ENCODE measurements at regions not wholly inside any gene's neighbourhood (a gene's known extent, or its start where the extent isn't known, plus 50 kb on each side); places are given as distances from the start of the nearest gene placed in this dataset.

DNA sequence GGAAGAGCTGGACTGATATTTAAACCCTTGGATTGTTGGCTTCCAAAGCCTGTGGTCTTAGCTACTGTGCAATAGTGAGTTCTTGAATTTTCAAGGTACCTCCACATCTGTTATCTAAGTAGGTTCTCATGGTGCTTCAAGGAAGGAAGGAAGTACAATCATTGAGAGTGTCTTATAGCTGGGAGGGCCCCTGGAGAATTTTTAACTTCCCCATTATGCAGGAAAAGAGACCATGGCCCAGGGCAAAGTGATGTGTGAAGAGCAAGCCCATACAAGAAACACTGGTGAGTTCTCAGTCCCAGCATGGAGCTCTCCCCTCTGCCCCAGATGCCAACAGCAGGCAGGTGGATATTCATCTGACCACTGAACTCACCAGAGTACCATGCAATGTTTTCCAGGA, 169.0 kb upstream of the IRX6 start:
- DNase-seq (ENCODE audit: low read depth) = no peak

- DNase-seq (ENCODE audit: low read depth) = no peak
Observed at GRCh38 chr16:55155815-55156214, 168.2 kb upstream of the IRX6 start.

DNA sequence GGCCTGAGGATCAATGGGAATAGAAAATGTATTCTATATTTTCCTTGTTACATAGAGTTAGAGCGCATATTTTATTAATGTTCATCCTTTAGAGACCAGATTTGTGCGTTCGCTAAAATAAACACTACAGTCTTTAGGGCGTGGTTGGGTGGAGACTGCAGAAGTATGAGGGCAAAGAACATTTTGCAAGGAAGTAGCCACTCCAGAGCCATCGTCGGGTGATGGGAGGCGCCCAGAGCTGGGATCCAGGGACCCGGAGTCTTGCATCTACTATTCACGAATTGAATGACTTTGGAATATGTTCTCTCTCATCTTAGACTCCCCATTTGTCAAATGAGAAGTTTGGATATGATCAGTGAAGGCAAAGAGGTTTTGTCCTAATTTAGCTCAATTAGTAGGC, 154.2 kb upstream of the IRX6 start:
- no peak for DNase-seq (ENCODE audit: low read depth)

DNA sequence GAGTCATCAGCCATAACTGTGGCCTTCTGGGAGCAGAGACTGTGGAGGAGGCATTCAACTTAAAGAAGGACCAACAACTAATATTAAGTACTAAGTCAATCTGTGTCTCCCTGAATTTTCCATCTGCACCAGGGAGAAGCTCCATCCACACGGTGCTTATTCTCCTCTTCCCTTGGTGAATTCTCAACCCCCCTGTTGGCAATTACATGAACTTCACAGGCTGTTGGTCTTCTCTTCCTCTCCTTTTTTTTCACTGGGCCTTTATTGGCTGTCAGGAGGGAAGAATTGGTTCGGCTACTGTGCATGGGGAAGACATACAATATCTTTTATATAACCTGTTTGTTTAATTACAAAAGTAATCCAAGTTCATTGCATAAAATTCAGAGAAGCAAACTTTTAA, 152.8 kb upstream of the IRX6 start:
- DNase-seq (ENCODE audit: low read depth) = no peak

- no peak for DNase-seq (ENCODE audit: low read depth)
Observed at GRCh38 chr16:55175389-55175788, 148.6 kb upstream of the IRX6 start.

DNA sequence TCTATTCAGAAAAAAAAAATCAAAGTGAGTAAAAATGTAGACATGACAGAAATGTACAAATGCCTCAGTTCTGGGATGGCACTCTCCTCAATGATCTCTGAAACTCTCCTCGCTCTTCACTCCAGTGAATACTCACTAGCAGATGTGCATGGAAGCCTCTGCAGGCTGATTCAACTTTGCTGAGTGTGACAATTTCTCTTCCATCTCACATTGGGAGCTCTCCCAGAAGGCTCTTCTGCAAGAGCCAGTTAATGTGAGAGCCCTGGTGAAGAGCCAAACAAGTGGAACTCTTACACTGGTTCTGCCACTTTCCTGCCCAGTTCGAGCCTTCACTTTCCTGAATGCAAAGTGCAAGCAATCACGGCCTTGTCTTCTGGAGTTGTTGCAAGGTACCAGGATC, 147.1 kb upstream of the IRX6 start:
- DNase-seq (ENCODE audit: low read depth) = no peak

GRCh38 chr16:55179411-55179810, 144.6 kb upstream of the IRX6 start:
- DNase-seq (ENCODE audit: low read depth) = no peak

DNA sequence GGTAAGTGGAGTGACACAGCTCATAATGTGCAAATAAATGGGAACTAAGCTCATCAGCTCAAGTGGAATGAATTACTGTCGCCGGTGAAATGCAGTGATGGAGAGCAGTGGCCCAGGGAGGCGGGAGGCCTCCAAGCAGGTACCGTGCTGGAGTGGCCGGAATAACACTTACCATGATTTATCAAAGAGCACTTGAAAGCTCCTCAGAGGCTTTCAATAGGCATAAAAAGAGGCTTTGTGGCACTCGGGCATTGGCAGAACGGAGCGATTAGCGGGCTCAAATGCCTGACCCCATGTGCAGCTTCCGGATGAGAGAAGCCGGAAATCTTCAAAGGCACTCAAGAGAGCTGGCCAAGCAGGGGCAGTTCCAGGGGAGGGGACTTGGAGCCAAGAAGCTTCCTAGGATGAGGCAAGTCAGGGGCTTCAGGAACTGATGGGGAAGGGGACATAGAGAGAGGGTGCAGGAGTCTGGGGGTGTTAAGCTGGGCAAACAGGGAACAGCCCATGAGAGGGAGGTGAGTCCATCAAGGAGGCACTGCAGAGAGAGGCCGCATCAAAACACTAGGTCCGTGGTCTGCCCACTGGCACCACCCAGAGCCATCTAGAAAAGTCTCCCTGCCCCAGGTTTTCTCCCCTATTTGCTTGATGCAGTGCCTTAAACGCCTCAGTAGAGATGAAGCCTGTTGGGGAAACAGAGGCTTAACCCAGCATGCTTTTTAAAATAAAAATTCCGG, 144.0 kb upstream of the IRX6 start:
- DNase-seq (ENCODE audit: low read depth) = no peak

DNA sequence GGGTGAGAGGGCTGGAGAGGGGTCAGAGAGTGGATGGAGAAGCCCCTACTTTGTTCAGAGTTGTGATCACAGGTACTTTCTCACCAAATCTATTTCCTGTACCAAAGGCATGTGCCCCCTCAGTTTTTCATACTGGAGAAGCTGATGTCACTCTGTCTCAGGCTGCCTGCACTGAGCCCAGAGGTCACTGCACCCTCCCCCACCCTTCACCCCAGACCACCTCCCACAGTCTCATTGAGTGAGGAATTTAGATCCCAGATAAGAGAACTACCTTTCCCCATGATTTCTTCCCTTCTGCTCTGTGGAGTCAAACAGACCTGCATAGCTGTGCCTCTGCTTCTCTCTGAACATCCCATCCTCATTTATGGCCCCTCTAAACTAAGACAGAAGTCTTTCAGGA, 140.0 kb upstream of the IRX6 start:
- DNase-seq (ENCODE audit: low read depth) = no peak

DNA sequence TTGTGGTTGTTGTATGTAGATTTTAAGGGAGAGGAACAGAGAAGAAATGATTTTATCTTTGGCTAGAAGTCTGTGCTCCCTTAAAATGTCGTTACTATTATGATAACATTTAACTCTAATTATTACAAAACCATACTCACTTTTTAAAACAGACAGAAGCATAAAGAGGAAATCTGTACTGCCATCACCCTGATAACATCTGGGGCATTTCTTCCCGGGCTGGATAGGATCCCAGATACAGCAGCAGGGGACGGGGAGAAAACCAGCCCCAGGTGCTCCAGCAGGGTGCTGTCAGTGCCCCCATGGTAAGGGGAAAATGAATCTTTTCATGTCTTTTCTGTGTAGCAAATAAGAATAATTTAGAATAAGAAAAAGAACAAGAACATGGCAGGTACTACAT, 139.4 kb upstream of the IRX6 start:
- DNase-seq (ENCODE audit: low read depth) = no peak

DNA sequence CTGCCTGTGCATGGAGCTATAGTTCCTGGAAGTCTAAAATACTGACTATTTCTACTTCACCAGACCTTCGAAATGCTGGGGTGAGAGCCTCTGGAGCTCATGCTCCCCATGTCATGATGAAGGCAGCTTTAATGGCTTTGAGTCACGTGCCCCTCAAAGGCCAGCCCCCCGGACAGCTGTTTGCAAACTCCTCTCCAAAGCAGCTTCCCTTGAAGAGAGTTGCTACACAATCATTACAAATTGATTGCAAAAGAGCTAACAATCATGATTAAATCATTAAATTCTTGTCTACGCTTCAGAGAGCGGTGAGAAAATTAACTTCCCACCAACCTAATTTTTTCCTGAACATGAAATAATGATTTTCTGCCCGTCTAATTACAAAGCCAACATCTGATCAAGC, 134.8 kb upstream of the IRX6 start:
- DNase-seq (ENCODE audit: low read depth) = no peak

DNA sequence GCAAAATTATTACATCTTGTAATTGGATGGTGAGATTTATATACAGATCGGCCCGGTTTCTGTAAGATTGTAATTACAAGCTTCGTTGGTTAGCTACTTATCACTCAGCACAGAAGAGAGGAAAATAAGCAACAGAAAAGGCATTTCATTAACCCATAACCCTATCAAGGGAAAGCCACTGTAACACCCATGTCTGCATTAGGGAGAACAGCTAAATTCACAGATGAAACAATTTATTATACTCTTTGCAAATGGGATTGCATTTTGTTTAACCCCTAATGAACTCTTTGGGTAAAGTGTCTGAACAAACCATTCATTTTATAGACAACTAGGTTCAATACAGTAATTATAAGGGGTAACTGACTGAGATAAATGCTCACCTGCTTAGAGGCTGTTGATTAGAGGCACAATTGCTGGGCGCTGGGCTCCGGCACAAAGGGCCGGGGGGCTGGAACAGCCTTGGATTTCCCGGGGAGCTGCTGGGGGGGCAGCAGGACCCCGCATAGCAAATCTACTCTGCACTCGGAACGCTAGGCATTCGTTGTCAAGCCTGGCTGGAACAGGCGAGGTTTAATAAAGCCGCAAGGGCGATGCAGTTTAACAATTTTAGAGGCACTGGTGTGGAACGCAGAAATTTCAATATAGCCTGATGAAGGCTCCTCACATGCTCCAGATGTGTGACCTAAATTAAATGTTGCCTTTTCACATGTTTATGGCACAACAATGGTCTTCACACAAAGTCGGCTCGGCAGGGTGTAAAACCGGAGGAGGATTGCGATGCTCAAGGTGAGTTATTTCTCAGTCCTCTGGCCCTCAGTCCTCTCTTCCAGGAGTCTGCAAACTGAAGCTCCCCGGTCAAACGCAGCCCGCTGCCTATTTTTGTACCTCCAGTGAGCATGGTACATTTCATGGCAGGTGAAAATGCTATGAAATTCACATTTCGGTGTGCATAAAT, 134.0 kb upstream of the IRX6 start:
- DNase-seq (ENCODE audit: low read depth) = no peak

- no peak for DNase-seq (ENCODE audit: low read depth)
Observed at GRCh38 chr16:55192734-55193133, 131.3 kb upstream of the IRX6 start.

- no peak for DNase-seq (ENCODE audit: low read depth)
Observed at GRCh38 chr16:55203570-55203969, 120.4 kb upstream of the IRX6 start.

GRCh38 chr16:55204069-55204468, 119.9 kb upstream of the IRX6 start:
- DNase-seq (ENCODE audit: low read depth) = no peak

GRCh38 chr16:55204923-55205322, 119.1 kb upstream of the IRX6 start:
- DNase-seq (ENCODE audit: low read depth) = no peak

DNA sequence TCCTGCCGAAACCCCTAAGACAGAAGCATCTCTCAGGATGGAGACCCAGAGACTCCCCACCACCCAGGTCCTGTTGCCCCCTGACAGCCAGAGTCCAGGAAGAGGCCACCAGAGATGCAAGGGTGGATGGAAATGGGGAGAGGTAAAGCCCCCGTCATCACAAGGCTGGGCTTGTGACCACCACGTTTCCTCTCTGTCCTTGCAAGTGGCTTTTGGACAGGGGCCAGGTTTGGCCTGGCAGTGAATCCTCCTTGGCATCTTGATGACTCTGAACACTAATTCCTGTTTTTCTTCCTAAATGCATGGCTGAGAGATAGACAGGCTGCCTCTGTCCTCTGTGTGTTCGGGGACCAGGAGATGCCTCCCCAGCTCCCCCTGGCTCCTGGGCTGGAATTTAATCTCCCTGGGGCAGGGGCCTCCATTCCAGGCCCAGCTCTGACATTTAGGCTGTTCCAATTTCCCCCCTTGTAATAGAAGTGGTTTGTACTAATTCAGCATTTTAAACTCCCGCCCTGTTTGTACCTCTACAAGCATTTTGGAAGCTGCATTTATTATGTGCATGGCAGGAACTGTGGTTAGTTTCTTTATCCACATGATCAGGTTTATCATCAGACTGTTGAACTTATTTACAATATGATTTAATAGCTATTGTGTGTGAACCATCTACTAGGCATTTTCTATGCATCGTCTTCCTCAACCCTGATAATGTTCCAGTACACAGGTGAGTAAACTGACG, 116.1 kb upstream of the IRX6 start:
- DNase-seq (ENCODE audit: low read depth) = no peak

DNA sequence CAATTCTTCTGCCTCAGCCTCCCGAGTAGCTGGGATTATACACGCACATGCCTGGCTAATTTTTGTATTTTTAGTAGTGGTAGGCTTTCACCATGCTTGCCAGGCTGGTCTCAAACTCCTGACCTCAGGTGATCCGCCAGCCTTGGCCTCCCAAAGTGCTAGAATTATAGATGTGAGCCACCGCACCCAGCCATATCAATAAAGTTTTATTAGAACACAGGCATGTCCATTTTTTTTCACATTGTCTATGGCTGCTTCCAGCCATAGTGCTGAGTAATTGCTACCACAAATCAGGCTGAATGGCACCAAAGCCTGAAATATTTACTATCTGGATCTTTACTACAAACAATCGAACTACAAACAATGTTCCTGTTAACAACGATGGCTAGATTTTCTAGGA, 114.4 kb upstream of the IRX6 start:
- DNase-seq (ENCODE audit: low read depth) = no peak

DNA sequence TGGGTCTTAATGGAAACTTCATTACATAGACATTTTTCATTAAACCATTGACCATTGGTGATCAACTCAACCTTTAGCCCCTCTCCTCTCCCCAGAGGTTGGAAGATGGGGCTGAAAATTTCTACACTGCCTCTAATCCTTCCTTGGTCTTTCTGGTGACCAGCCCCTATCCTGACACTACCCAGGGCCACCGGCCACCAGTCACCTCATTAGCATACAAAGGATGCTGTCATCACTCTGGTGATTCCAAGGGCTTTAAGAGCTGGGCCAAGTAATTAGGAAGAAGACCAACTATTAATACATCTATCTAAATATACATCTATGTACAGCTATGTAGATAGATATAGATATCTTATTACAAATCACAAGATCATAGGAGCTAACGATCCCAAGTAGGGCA, 111.2 kb upstream of the IRX6 start:
- DNase-seq (ENCODE audit: low read depth) = no peak

GRCh38 chr16:55214412-55214811, 109.6 kb upstream of the IRX6 start:
- DNase-seq (ENCODE audit: low read depth) = no peak

DNA sequence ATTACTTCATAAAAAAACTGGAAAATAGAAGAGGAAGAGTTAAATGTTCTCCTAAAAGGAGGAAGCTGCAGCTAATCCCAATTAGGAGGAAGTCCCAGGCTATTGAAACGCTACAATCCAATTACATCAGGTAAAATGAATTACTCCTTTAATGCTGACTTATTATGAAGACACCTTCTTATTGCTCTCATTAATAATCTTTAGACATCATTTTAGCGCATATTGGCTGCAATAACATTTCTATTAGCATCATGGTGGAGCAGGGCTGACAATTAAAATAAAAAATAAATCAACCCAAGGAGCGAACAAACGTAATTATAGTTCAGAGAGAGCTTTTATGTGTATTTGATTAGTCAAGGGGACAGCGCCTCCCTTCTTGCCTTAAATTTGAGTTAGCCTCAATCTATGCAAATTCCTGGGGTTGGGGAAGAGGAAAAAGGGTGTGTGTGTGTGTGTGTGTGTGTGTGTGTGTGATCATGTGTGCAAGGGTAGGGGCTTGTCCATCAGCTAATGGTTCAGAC, 109.0 kb upstream of the IRX6 start:
- no peak for DNase-seq (ENCODE audit: low read depth)

GRCh38 chr16:55217392-55217791, 106.6 kb upstream of the IRX6 start:
- DNase-seq (ENCODE audit: low read depth) = no peak

GRCh38 chr16:55221836-55222235, 102.2 kb upstream of the IRX6 start:
- DNase-seq (ENCODE audit: low read depth) = no peak
